NCI-H1092 (cell line): ENCODE measurements at regions not wholly inside any gene's neighbourhood (a gene's known extent, or its start where the extent isn't known, plus 50 kb on each side); places are given as distances from the start of the nearest gene placed in this dataset.

Experiments
- DNase-seq: peaks from one replicate; lab custom pipeline; 2025; lab: John Stamatoyannopoulos, UW

DNA sequence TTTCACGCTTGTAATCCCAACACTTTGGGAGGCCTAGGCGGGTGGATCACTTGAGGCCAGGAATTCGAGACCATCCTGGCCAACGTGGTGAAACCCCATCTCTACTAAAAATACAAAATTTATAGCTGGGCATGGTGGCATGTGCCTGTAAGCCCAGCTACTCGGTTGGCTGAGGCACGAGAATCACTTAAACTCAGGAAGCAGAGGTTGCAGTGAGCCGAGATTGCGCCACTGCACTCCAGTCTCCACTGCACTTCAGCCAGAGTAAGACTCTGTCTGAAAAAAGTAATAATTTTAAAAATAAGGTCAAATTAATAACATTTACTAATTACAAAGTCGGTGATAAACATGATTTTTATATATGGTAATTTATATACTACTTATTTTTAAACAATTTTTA, 155.9 kb downstream of the AXIN2 start:
- no peak for DNase-seq

- no peak for DNase-seq
Measured at GRCh38 chr17:65404761-65405160, 156.7 kb downstream of the AXIN2 start.

DNA sequence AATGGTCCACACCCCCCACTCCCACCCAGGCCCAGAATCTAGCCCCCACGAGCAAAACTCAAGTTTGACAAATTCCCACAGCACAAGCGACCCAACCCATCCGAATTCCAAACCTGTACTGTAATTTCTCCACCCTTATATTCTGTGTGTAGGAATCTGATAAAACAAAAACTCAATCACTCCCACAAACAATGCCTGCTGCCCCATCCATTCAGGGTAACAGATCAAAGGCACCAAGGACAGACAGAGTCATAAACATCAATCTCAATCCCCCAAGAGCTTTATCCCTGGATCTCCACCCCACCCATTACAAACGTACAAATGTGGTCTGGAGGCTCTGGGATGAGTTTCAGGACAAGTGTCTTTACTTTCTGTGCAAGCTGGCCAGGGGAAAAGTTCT, 157.8 kb downstream of the AXIN2 start:
- DNase-seq, result no peak

DNA sequence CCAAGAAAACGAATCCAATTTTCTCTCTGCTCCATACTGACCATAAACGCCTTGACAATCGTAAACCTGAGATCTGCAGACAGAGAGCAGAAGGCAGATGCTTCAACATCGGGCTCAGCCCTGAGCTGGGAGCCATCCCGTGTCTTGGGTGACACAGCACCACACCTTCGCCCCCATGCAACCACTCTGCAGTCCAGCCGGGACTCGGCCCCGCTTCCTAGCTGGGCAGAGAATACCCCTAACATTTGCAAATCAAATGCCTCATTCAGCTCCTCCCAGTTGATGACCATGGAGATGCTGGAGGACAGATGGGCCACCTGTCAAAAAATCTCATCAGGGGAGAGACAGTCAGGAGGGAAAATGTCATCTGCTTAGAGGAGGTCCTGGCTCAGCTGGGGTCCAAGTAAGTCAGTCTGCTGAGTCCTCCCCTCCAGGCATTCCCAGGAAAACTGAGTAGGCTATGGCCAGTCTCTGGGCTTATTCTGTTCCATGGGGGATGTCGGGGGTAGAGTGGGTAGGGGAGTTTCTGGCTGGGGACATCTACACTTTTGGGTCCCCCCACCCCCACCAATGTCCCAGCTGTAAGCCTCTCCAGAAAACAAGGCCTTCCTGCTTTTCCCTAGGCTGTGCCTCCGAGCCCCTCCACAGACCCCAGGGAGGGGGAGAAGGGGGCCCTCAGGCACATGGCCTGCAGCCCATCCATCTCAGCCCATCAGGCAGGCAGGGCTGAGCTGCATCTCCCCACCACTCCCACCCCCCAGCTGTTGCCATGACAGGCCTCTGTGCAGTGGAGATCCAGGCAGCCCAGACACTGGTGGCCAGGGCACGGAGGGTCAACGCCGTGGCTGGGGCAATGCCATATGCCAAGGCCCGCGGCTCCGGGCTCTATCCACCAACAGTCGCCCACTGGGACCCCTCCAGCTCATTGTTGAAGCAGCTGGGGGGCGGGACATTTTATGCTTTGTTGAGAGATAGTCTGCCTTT, 158.6 kb downstream of the AXIN2 start:
- DNase-seq, result no peak

DNA sequence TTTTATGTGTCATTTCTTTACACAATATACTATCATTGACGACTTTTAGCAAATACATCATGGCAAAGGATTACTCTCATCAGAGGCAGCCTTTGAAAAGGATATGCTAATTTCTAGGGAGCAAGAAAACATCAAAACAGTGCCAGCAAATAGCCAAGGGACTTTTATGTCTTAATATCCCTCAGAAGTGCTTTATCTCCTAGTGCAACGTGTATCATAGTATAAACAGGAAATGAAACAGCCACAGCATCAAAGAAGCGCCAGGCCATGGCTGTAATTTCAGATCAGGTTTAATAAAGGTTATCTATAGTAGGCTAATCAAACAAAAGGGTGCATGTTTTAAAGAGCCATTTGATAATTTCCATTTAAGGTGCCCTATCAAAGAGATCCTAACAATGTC, 159.9 kb downstream of the AXIN2 start:
- no peak for DNase-seq

- no peak for DNase-seq
Measured at GRCh38 chr17:65400701-65401100, 160.7 kb downstream of the AXIN2 start.

DNA sequence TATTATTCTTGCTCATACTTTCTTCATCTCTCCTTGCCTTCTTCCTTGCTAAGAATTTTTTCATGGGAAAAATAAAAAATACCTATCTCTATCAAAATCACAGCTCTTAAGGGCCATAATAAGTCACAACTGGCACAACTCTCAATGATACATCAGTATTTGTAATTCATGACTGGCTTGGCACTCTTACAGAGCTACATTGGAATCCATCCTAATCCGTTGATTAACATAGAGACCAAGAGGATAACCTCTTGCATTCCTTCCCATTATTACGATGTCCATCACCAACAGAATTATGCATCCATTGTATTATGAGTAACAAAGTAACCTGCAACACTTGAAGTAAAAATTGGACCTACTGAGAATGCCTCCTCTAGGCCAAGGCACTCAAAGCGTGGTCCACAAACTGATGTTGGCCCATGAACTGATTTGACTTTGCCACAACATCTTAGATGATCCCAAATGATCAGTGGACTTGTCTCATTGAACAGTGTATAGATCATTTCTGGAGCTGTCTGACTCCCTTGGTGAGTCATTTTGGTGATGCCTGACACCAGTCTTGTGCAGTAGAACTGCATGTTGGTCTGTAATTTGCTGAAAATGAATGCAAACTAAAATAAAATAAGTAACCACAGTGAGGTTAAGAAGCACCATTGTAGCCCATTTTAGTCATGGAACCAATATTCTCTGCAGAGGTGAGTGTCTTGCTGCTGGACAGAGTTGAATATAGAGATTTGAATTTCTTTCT, 163.2 kb downstream of the AXIN2 start:
- DNase-seq, result no peak

DNA sequence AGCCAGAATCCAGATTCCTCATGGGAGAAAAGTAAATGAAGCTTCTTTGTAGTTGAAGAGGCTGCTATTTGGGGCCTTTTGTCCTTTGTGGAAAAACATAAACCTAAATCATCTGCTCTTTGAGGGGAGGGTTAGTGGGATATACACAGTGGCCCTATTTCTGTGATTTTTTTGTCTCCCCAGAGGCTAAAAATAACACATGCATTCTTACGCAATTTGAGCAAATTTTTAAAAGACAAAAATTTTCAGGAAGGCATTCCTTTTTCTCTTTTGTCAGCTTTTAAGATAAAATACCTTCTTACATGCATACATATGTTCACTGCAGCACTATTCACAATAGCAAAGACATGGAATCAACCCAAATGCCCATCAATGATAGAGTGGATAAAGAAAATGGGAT, 165.5 kb downstream of the AXIN2 start:
- DNase-seq, result no peak

GRCh38 chr17:65394811-65395472, 166.5 kb downstream of the AXIN2 start:
- DNase-seq, result no peak

GRCh38 chr17:65393514-65393913, 167.9 kb downstream of the AXIN2 start:
- no peak for DNase-seq

DNA sequence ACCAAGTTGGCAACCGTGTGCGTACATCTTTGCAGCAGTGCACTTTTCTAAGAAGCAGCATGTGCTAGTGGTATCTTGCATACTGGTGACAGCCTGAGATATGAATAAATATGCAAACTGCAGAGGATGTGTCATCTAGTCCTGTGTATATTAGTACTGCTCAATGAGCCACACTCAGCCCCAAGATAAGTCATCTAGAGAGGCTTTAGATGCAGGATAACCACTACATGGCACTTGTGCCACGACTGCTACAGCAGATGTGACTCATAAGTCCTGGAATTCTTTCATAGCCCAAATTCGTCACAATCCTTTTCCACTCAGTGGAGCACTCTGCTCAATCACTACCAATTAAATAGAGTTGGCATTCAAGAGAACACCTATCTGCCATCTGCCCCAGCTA, 171.5 kb downstream of the AXIN2 start:
- DNase-seq, result no peak

DNA sequence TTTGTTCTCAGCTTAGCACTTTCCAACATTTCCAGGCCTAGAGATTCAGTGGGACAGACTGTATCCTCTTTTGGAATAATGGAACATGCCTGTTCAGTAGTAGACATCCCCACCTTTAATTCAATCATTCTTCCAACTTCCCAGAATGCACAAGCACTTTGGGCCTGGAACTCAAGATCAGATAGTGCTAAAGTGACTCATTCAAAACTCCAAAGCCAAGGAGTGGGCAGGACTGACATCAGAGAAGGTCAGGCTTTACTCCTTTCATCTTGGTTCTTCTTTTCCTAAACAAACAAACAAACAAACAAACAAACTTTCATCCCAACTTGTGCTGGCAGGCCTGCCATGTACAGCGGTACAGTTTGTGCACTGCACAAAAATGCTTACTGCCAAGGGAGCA, 172.0 kb downstream of the AXIN2 start:
- DNase-seq, result no peak

DNA sequence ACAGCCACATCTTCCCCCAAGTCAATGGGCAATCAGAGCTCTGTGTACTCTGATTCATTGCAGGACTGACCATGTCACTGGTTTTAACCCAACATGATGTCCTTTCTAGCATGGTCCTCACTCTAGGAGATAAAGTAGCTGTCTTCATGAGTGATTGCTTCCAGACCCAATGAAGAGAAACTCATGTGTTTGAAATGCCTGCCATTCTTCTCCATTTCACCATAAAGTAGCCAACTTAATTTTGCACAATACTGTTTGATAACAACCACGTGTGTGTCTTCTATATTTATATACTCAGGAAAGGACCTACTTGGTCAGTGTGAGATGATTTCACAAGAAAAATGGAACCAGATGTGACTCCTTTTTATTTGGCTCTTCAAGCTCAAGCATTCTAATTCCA, 172.5 kb downstream of the AXIN2 start:
- no peak for DNase-seq

GRCh38 chr17:65387322-65387721, 174.1 kb downstream of the AXIN2 start:
- no peak for DNase-seq

DNA sequence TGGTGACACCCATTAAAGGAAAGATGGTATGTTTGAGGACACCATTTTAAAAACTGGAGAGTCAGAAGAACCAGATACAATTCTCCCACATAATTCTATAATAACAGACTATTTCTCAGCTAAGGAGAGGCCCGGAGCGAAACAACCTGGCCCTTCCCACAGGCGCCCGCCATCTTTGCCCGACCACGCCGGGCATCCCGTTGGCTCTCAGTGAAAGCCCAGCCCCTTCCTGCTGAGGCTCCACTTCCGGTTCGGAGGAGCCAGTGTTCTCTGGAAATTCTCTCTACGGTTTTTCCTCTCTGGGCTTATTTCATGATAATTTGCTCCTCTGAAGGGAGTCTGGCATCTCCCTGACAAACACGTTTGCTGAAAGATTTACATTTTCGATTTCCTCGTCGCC, 175.7 kb downstream of the AXIN2 start:
- DNase-seq, result no peak

DNA sequence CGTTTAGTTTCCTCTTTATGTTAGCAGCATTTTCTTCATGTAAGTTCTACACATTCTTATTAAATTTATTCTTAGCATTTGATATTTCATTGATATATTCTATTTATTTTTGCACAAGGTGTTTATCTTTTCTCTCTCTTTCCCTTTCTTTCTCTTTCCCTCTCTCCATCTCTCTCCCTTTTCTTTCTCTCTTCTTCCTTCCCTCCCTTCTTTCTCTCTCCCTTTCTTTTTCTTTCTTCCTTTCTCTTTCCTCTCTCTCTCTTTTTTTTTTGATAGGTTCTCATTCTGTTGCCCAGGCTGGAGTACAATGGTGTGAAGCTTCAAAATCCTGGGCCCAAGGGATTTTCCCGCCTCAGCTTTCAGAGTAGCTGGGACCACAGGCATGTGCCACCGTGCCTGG, 176.4 kb downstream of the AXIN2 start:
- DNase-seq, result no peak

- DNase-seq, result no peak
Measured at GRCh38 chr17:65381152-65381551, 180.3 kb downstream of the AXIN2 start.

DNA sequence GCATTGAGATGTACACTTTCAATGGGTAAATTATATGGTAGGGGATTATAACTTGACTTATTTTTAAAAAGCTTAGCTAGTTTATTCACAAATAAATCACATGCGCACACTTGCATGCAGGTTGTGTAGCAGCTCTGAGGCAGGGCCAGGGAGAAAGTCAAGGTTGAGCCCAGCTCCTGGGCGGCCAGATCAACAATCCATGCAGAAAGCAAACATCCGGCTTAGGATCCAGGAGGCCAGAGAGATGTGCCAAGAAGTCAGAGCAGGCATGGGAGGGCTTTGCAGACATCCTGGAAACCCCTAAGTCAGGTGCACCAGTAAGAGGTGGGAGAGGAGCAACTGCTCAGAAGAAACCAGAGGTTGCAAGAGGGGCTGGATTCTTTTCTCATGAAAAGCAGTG, 186.5 kb downstream of the AXIN2 start:
- DNase-seq, result no peak

- DNase-seq, result no peak
Measured at GRCh38 chr17:65371702-65372101, 189.7 kb downstream of the AXIN2 start.

DNA sequence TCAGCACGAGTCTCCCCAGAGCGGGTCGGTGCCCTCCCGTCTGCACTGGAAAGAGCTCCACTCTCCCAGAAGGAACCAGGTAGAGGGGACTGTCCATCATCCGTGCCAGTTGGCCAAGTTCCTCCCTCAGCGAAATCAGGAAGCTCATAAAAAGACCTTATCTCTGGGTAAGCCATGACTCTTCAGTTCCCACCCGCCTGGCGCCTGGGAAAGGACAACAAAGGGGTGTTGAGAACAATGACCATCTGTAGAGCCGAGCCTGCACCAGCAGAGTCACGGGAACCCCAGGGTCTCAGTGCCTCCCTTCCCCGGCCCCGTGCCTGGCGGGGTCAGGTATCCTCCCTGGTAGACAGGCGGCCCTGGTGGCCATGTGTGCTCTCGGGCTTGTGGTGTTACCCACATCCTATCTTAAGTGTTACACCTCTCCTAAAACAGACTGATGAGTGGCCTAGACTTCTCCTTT, 190.7 kb downstream of the AXIN2 start:
- no peak for DNase-seq

DNA sequence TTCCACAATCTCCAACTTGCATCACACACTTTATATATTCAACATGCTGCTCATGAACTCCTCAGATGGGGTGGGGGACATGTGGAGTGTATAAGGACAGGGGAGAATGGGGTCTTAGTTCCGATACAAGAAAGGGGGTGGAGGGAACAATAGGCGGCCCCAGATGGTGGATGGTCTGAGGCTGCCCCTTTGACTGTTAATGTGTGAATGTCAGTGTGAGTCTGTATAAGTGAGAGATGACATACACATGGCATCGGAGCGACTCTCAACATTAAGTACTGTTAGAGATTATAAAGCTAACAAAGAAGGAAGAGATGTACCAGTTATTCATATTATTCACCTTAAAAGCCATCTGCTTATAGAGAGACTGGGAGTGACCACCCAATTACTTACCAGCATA, 193.1 kb downstream of the AXIN2 start:
- no peak for DNase-seq

GRCh38 chr17:65366102-65366844, 195.2 kb downstream of the AXIN2 start:
- DNase-seq, result no peak
